OCI-LY1 (cell line): ENCODE measurements at regions not wholly inside any gene's neighbourhood (a gene's known extent, or its start where the extent isn't known, plus 50 kb on each side); places are given as distances from the start of the nearest gene placed in this dataset.

ENCODE experiments used
- H2AFZ ChIP-seq: fragments of 200-600 bp; sonication (generic), shearing (Covaris generic); 2 replicates; pipeline ENCODE4 v1.6.0; 2014; ENCODE audit warnings: antibody characterized with exemption, mild to moderate bottlenecking, low read length
- H3F3A ChIP-seq: fragments of 200-600 bp; sonication (generic), shearing (Covaris generic); 2 replicates; pipeline ENCODE4 v1.6.0; 2014; ENCODE audit warnings: mild to moderate bottlenecking, antibody characterized with exemption, low read length, moderate library complexity; ENCODE audit not compliant: insufficient read depth
- H3K27ac ChIP-seq: fragments of 200-600 bp; sonication (generic); 2 replicates; pipeline ENCODE4 v1.5.1; 2014; ENCODE audit warnings: low read length, mixed run types, mild to moderate bottlenecking, low read depth; ENCODE audit not compliant: poor library complexity, severe bottlenecking
- H3K27me3 ChIP-seq: fragments of 200-600 bp; sonication (generic); 2 replicates; pipeline ENCODE4 v1.6.0; 2014; ENCODE audit warnings: antibody characterized with exemption, mild to moderate bottlenecking, low read length, moderate library complexity; ENCODE audit not compliant: insufficient read depth
- H3K36me3 ChIP-seq: fragments of 200-600 bp; sonication (generic); 2 replicates; pipeline ENCODE4 v1.6.1; 2014; ENCODE audit warnings: mild to moderate bottlenecking, antibody characterized with exemption, low read length, moderate library complexity, mixed read lengths; ENCODE audit not compliant: insufficient read depth
- H3K4me1 ChIP-seq: fragments of 200-600 bp; sonication (generic); 2 replicates; pipeline ENCODE4 v1.5.1; 2014; ENCODE audit warnings: mild to moderate bottlenecking, low read length, moderate library complexity; ENCODE audit not compliant: insufficient read depth, severe bottlenecking
- H3K4me2 ChIP-seq: fragments of 200-600 bp; sonication (generic), shearing (Covaris generic); 2 replicates; pipeline ENCODE4 v1.6.1; 2014; ENCODE audit warnings: low read length
- H3K4me3 ChIP-seq: fragments of 200-600 bp; sonication (generic); 2 replicates; pipeline ENCODE4 v1.5.1; 2014; ENCODE audit warnings: low read length, low read depth, mild to moderate bottlenecking, mixed read lengths; ENCODE audit not compliant: poor library complexity, severe bottlenecking
- H3K79me2 ChIP-seq: fragments of 200-600 bp; shearing (Covaris generic); 2 replicates; pipeline ENCODE4 v1.6.1; 2016; ENCODE audit warnings: mixed run types, low read length, mixed read lengths; ENCODE audit not compliant: insufficient read depth
- H3K9ac ChIP-seq: fragments of 200-600 bp; sonication (generic), shearing (Covaris generic); 2 replicates; pipeline ENCODE4 v1.6.1; 2014; ENCODE audit warnings: mild to moderate bottlenecking, low read length, mixed read lengths
- H3K9me2 ChIP-seq: fragments of 200-600 bp; sonication (generic), shearing (Covaris generic); 2 replicates; pipeline ENCODE4 v1.6.1; 2014; ENCODE audit warnings: low read depth, mild to moderate bottlenecking, low read length, mixed read lengths
- H3K9me3 ChIP-seq: fragments of 200-600 bp; shearing (Covaris generic); 2 replicates; pipeline ENCODE4 v1.6.1; 2014; ENCODE audit warnings: low read length, mixed read lengths
- H4K20me1 ChIP-seq: fragments of 200-600 bp; sonication (generic), shearing (Covaris generic); 2 replicates; pipeline ENCODE4 v1.6.0; 2016; ENCODE audit warnings: mild to moderate bottlenecking, low read length; ENCODE audit not compliant: insufficient read depth
- EZH2 ChIP-seq: fragments of 200-600 bp; sonication (generic), shearing (Covaris generic); IDR thresholded peaks from 2 replicates; pipeline ENCODE4 v1.8.0; 2017; ENCODE audit warnings: borderline replicate concordance, mixed run types, mild to moderate bottlenecking, antibody characterized with exemption, low read length, moderate library complexity, mixed read lengths
- TF ChIP-seq, protein P1 (sequence below): fragments of 200-600 bp; sonication (generic), shearing (Covaris generic); IDR thresholded peaks from 2 replicates; pipeline ENCODE4 v1.5.1; 2017; ENCODE audit warnings: mild to moderate bottlenecking, antibody characterized with exemption, low read length, moderate library complexity, mixed read lengths

- Histone ChIP-seq H3F3A (no peaks in the 10 kb centered on the region), H3K36me3 (no peaks in the 10 kb centered on the region), H3K27ac (no peak overlapping the region), H4K20me1 (no peaks in the 10 kb centered on the region), H3K4me2 (no peak overlapping the region), H3K9me3 (no peaks in the 10 kb centered on the region), H3K9ac (no peak overlapping the region), H3K4me1 (no peaks in the 10 kb centered on the region), H3K79me2 (no peaks in the 10 kb centered on the region), H3K9me2 (no peaks in the 10 kb centered on the region), H2AFZ (no peak overlapping the region), H3K27me3 (0 out of 2 replicates have a peak, but pooled peaks cover 4% of the 10 kb centered on the region), H3K4me3 (no peak overlapping the region)
- TF ChIP-seq, protein P1, sequence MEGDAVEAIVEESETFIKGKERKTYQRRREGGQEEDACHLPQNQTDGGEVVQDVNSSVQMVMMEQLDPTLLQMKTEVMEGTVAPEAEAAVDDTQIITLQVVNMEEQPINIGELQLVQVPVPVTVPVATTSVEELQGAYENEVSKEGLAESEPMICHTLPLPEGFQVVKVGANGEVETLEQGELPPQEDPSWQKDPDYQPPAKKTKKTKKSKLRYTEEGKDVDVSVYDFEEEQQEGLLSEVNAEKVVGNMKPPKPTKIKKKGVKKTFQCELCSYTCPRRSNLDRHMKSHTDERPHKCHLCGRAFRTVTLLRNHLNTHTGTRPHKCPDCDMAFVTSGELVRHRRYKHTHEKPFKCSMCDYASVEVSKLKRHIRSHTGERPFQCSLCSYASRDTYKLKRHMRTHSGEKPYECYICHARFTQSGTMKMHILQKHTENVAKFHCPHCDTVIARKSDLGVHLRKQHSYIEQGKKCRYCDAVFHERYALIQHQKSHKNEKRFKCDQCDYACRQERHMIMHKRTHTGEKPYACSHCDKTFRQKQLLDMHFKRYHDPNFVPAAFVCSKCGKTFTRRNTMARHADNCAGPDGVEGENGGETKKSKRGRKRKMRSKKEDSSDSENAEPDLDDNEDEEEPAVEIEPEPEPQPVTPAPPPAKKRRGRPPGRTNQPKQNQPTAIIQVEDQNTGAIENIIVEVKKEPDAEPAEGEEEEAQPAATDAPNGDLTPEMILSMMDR = no peak
- no peak for TF ChIP-seq EZH2
These were observed 75.4 kb upstream of the RTL6 start for GRCh38 chr22:44573451-44573850.

DNA sequence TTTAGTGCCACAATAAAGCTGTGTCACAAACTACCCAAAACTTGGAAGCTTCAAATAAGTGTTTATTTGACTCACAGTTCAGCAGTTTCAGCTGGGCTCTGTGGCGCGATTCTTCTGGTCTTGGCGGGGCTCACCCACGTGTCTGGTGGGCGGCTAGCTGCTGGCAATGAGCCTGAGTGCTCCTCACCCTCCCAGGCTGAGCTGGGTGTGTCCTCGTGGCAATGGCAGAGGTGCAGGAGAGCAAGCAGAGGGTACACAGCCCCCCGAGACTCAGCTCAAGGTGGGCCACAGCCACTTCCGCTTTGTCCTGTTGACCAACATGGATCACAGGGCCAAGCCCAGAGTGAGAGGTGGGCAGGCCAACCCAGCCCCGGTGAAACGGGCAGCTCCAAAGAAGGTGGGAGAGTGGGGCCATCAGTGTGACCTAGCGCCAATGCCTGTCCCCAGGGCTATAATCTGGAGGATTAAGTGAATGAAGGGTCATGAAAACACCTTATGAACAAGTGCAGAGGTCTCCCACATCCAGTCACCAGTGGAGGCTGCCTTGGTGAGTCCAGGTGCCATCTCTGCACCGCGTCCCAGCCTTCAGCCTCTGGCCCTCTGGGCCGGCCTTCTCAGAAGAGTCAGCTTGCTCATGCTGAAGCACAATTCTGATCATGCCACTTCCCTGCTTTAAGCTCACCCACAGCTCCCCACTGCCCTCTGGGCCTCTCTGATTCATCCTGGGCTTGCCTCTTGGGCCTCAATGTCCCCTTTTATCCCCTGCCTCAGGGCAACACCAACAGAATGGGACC is 74.6 kb upstream of the RTL6 start:
- Histone ChIP-seq H4K20me1 (no peaks in the 10 kb centered on the region), H3K9me3 (no peaks in the 10 kb centered on the region), H3K27ac (no peak overlapping the region), H2AFZ (no peak overlapping the region), H3K9ac (no peak overlapping the region), H3K9me2 (no peaks in the 10 kb centered on the region), H3F3A (no peaks in the 10 kb centered on the region), H3K4me1 (no peaks in the 10 kb centered on the region), H3K79me2 (no peaks in the 10 kb centered on the region), H3K36me3 (no peaks in the 10 kb centered on the region), H3K27me3 (0 out of 2 replicates have a peak, but pooled peaks cover 4% of the 10 kb centered on the region), H3K4me3 (no peak overlapping the region), H3K4me2 (no peak overlapping the region)
- TF ChIP-seq, protein P1 = no peak
- no peak for TF ChIP-seq EZH2

- Histone ChIP-seq H3K4me3 (no peak overlapping the region), H3K4me2 (no peak overlapping the region), H3K9me2 (no peaks in the 10 kb centered on the region), H3K27me3 (0 out of 2 replicates have a peak, but pooled peaks cover 4% of the 10 kb centered on the region), H4K20me1 (no peaks in the 10 kb centered on the region), H3K36me3 (no peaks in the 10 kb centered on the region), H3F3A (no peaks in the 10 kb centered on the region), H3K9me3 (no peaks in the 10 kb centered on the region), H3K4me1 (no peaks in the 10 kb centered on the region), H3K9ac (no peak overlapping the region), H2AFZ (no peak overlapping the region), H3K79me2 (no peaks in the 10 kb centered on the region), H3K27ac (no peak overlapping the region)
- TF ChIP-seq, protein P1 = no peak
- TF ChIP-seq EZH2 = no peak
These were observed 73.8 kb upstream of the RTL6 start for GRCh38 chr22:44571566-44572413.
